Esophagus muscularis mucosa (tissue), 4 donors: ENCODE measurements at regions not wholly inside any gene's neighbourhood (a gene's known extent, or its start where the extent isn't known, plus 50 kb on each side); places are given as distances from the start of the nearest gene placed in this dataset.
A peak's percentile ranks its signal among the peaks of the same experiment; 100 is the strongest.

Source experiments
- DNase-seq: peaks from one replicate; pipeline ENCODE4 v3.0.0-alpha.2; 2017; ENCODE audit errors: extremely low spot score
- H3K27ac ChIP-seq, 4 donors: fragments of 200-600 bp; sonication (generic); replicated peaks in 1 of 4; 1 replicate in 3 of 4; 2 replicates in 1 of 4; pipeline ENCODE4 v1.5.1; 2016 to 2019; ENCODE audit warnings: mild to moderate bottlenecking in 1 of 4
- H3K27me3 ChIP-seq, 4 donors: fragments of 200-600 bp; sonication (generic); one replicate each; pipeline versions ENCODE4 v1.5.1 to v1.6.0; 2016 to 2019
- H3K36me3 ChIP-seq, 4 donors: fragments of 200-600 bp; sonication (generic); one replicate each; pipeline ENCODE4 v1.5.1; 2016 to 2019
- H3K4me1 ChIP-seq, 4 donors: fragments of 200-600 bp; sonication (generic); one replicate each; pipeline ENCODE4 v1.5.1; 2016 to 2019
- H3K4me3 ChIP-seq, 4 donors: fragments of 200-600 bp; sonication (generic); 1 replicate in 2 of 4; 2 replicates in 2 of 4; pipeline ENCODE4 v1.5.1; 2016 to 2019; ENCODE audit warnings: mild to moderate bottlenecking in 4 of 4, moderate library complexity in 1 of 4
- H3K9me3 ChIP-seq, 4 donors: fragments of 200-600 bp; sonication (generic); 1 replicate in 3 of 4; 2 replicates in 1 of 4; pipeline ENCODE4 v1.5.1; 2016 to 2019
- EP300 ChIP-seq: sonication (generic); formaldehyde crosslinking; IDR thresholded peaks from one replicate; pipeline ENCODE4 v1.6.1; 2017; ENCODE audit warnings: antibody characterized with exemption
- POLR2A ChIP-seq: fragments of 450-650 bp; IDR thresholded peaks from one replicate; pipeline ENCODE4 v1.6.1; 2017; ENCODE audit warnings: antibody characterized with exemption, moderate library complexity, mild to moderate bottlenecking, low read depth
- POLR2AphosphoS5 ChIP-seq, 2 donors: sonication (generic); formaldehyde crosslinking; IDR thresholded peaks; one replicate each; pipeline ENCODE4 v1.6.1; 2017; ENCODE audit warnings: antibody characterized with exemption in 2 of 2
- WGBS: methylation state at CpG from one replicate; pipeline ENCODE4 v1.1.5; 2018; 5-methylcytosine and 5-hydroxymethylcytosine counted together
- intact Hi-C: fragments of 100-400 bp; cut with DNase I; formaldehyde crosslinking; loops from one replicate; pipeline ENCODE4 v1.15.1; 2023
- TF ChIP-seq, protein P1 (sequence below), 3 experiments: fragments of 200-600 bp in 2 of 3; fragments of 450-650 bp in 1 of 3; sonication (generic) in 2 of 3; IDR thresholded peaks; one replicate each; pipeline ENCODE4 v1.5.1; 2017 to 2019; ENCODE audit warnings: antibody characterized with exemption in 3 of 3, mild to moderate bottlenecking in 2 of 3, moderate library complexity in 1 of 3

DNA sequence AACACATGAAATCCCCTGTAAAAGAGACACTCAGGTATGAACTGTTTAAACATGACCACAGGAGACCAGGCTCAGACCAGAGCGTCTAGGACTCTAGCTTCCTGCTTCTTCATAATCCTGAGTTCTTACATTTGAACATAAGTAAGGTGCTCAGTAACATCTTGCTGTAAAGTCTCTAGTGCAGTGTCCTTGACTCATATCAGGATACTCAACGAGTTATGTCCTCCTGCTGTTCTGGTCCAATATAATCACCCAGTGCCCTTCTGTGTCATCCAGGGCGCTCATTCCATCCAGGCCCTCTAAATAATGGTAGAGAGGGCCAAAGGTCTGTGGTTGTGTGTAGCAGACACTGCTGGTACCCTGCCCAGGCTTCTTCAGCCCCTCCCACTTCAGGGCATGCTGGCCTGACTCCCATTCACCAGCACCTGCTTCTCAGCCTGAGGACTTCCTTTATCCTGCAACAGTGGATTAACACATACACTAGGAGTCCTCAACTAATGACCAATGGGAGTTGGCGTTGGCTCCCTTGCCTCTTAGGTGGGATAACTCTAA lies 66.8 kb upstream of the MOCS1 start:
- no peak overlapping the region for H3K4me3 ChIP-seq
- no peaks in the 10 kb centered on the region for H3K36me3 ChIP-seq
- no peak overlapping the region for H3K27ac ChIP-seq
- no peak for TF ChIP-seq EP300
- TF ChIP-seq POLR2AphosphoS5 (IDR thresholded peaks at IDR 0.05), result no peak
- peak; percentile 74 for DNase-seq
- peaks cover 0 to 12% (median 3%) of the 10 kb centered on the region in 4 donors for H3K4me1 ChIP-seq
- 64% methylated on average over 4 of the region's 4 CpGs for WGBS
- intact Hi-C loops, result no loop called here
- no peaks in the 10 kb centered on the region for H3K9me3 ChIP-seq
- H3K27me3 ChIP-seq, result no peaks in the 10 kb centered on the region

GRCh38 chr6:39999006-39999867 lies 65.0 kb upstream of the MOCS1 start:
- DNase-seq, result peak; percentile 19
- H3K4me1 ChIP-seq, result peaks cover 0 to 12% (median 3%) of the 10 kb centered on the region in 4 donors
- H3K36me3 ChIP-seq, result no peaks in the 10 kb centered on the region
- H3K27me3 ChIP-seq, result no peaks in the 10 kb centered on the region
- TF ChIP-seq POLR2AphosphoS5 (IDR thresholded peaks at IDR 0.05), result no peak
- no peak for TF ChIP-seq POLR2A
- TF ChIP-seq, protein P1, sequence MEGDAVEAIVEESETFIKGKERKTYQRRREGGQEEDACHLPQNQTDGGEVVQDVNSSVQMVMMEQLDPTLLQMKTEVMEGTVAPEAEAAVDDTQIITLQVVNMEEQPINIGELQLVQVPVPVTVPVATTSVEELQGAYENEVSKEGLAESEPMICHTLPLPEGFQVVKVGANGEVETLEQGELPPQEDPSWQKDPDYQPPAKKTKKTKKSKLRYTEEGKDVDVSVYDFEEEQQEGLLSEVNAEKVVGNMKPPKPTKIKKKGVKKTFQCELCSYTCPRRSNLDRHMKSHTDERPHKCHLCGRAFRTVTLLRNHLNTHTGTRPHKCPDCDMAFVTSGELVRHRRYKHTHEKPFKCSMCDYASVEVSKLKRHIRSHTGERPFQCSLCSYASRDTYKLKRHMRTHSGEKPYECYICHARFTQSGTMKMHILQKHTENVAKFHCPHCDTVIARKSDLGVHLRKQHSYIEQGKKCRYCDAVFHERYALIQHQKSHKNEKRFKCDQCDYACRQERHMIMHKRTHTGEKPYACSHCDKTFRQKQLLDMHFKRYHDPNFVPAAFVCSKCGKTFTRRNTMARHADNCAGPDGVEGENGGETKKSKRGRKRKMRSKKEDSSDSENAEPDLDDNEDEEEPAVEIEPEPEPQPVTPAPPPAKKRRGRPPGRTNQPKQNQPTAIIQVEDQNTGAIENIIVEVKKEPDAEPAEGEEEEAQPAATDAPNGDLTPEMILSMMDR (IDR thresholded peaks at IDR 0.05), result no peak
- no peak for TF ChIP-seq EP300
- 73% methylated on average over 11 of the region's 11 CpGs for WGBS
- no peak overlapping the region for H3K27ac ChIP-seq
- intact Hi-C loops, result no loop called here
- H3K9me3 ChIP-seq, result peaks cover 0 to 3% (median 1%) of the 10 kb centered on the region in 4 donors
- H3K4me3 ChIP-seq, result no peak overlapping the region

- Histone ChIP-seq H3K27me3 (no peaks in the 10 kb centered on the region), H3K4me3 (no peak overlapping the region), H3K36me3 (no peaks in the 10 kb centered on the region), H3K27ac (no peak overlapping the region), H3K4me1 (peaks cover 0 to 12% (median 3%) of the 10 kb centered on the region in 4 donors), H3K9me3 (peaks cover 0 to 14% (median 8%) of the 10 kb centered on the region in 4 donors)
- 85% methylated on average over 4 of the region's 4 CpGs for WGBS
- peak; percentile 19 for DNase-seq
- intact Hi-C loops, result no loop called here
- TF ChIP-seq, protein P1 (IDR thresholded peaks at IDR 0.05), result no peak
- TF ChIP-seq EP300 (no peak), POLR2A (no peak), POLR2AphosphoS5 (IDR thresholded peaks at IDR 0.05) (no peak)
Measured at GRCh38 chr6:39998126-39998525, 63.9 kb upstream of the MOCS1 start.

DNA sequence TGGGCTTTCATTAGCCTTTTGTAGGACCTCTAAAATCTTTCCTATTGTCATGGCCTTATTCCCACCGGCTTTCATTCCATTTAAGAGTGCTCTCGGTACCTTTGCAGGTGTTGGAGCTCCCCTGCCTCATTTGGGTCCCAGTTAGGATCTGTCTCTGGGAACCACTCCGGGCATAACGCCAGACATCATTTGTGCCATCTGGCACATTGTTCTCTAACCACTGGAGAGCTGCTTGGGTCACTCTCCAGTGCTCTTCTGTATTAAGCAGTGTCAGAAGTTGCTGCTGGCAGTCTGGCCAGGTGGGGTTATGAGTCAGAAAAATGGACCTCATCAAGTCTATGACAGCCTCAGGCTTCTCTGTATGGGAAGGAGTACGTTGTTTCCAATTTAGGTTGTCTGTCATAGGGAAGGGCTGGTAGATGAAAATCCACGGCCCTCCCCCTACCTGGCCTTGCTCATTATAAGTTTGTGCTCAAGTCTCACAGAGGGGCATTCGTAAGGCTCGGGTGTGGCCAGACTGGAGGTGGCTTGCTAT lies 62.9 kb upstream of the MOCS1 start:
- Histone ChIP-seq H3K4me1 (peaks cover 0 to 12% (median 3%) of the 10 kb centered on the region in 4 donors), H3K27me3 (no peaks in the 10 kb centered on the region), H3K36me3 (no peaks in the 10 kb centered on the region), H3K27ac (no peak overlapping the region), H3K9me3 (peaks cover 0 to 20% (median 13%) of the 10 kb centered on the region in 4 donors), H3K4me3 (no peak overlapping the region)
- 83% methylated on average over 8 of the region's 8 CpGs for WGBS
- TF ChIP-seq POLR2A, result no peak
- no peak for TF ChIP-seq EP300
- TF ChIP-seq, protein P1 (IDR thresholded peaks at IDR 0.05), result no peak
- no peak for TF ChIP-seq POLR2AphosphoS5 (IDR thresholded peaks at IDR 0.05)
- no peak for DNase-seq
- intact Hi-C loops, result no loop called here

GRCh38 chr6:39995633-39996032 lies 61.4 kb upstream of the MOCS1 start:
- Histone ChIP-seq H3K27me3 (no peaks in the 10 kb centered on the region), H3K9me3 (peaks cover 0 to 20% (median 13%) of the 10 kb centered on the region in 4 donors), H3K4me3 (no peak overlapping the region), H3K27ac (no peak overlapping the region), H3K4me1 (no peaks in the 10 kb centered on the region), H3K36me3 (no peaks in the 10 kb centered on the region)
- intact Hi-C loops, result no loop called here
- WGBS, result 81% methylated on average over 4 of the region's 4 CpGs
- DNase-seq, result no peak
- TF ChIP-seq POLR2A (no peak), EP300 (no peak)
